ENCODE measurements at regions not wholly inside any gene's neighbourhood (a gene's known extent, or its start where the extent isn't known, plus 50 kb on each side); places are given as distances from the start of the nearest gene placed in this dataset.

DNA sequence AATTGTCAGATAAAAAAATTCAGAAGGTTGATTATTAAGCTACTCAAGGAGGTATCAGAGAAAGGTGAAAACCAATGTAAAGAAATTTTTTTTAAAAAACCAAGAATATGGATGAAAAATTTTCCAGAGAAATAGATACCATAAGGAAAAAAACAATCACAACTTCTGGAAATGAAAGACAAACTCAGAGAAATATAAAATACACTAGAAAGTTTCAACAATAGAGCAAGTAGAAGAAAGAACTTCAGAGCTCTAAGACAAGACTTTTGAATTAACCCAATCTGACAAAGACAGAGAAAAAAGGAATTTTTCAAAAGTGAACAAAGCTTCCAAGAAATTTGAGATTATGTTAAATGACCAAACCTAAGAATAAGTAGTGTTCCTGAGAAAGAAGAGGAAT is 62.9 kb upstream of the TEAD1 start:
- Histone ChIP-seq H2AFZ (ENCODE audit: low read length) (no peak overlapping the region), H3K9me3 (ENCODE audit: low read depth, low read length) (no peaks in the 10 kb centered on the region), H3K4me3 (ENCODE audit: insufficient read depth, low read length) (no peak overlapping the region), H4K20me1 (ENCODE audit: insufficient read depth, low read length) (no peaks in the 10 kb centered on the region), H3K27me3 (ENCODE audit: insufficient read depth, low read length) (no peaks in the 10 kb centered on the region), H3K36me3 (ENCODE audit: insufficient read depth, low read length) (no peaks in the 10 kb centered on the region), H3K79me2 (ENCODE audit: insufficient read depth, low read length) (no peaks in the 10 kb centered on the region), H3K4me1 (ENCODE audit: insufficient read depth, low read length) (peaks cover 2% of the 10 kb centered on the region), H3K4me2 (ENCODE audit: insufficient read depth, low read length) (no peak overlapping the region), H3K27ac (ENCODE audit: low read depth, low read length) (no peak overlapping the region)
- TF ChIP-seq, protein P1, sequence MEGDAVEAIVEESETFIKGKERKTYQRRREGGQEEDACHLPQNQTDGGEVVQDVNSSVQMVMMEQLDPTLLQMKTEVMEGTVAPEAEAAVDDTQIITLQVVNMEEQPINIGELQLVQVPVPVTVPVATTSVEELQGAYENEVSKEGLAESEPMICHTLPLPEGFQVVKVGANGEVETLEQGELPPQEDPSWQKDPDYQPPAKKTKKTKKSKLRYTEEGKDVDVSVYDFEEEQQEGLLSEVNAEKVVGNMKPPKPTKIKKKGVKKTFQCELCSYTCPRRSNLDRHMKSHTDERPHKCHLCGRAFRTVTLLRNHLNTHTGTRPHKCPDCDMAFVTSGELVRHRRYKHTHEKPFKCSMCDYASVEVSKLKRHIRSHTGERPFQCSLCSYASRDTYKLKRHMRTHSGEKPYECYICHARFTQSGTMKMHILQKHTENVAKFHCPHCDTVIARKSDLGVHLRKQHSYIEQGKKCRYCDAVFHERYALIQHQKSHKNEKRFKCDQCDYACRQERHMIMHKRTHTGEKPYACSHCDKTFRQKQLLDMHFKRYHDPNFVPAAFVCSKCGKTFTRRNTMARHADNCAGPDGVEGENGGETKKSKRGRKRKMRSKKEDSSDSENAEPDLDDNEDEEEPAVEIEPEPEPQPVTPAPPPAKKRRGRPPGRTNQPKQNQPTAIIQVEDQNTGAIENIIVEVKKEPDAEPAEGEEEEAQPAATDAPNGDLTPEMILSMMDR (IDR thresholded peaks at IDR 0.05; ENCODE audit: extremely low read depth, low read depth, low read length): no peak
- no peak for DNase-seq (ENCODE audit: insufficient read length, low spot score, missing footprints)

DNA sequence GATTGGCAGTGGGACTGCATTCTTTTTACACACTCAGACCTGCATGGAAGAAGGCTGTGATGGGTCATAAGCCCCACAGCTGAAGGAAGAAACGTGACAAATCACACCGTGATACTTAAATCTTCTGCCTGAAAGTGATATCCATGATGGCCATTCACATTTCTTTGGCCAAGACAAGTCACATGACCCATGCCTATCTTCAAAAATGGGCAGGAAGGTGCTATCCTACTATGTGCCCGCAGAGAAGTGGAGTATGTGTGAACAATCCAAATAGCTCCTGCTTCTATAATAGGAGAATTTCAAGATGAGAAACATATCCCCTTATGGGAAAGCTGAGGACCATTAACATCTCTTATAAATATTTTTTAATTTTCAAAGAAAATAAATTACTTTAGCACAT is 56.6 kb upstream of the TEAD1 start:
- no peaks in the 10 kb centered on the region for H4K20me1 ChIP-seq (ENCODE audit: insufficient read depth, low read length)
- no peaks in the 10 kb centered on the region for H3K27me3 ChIP-seq (ENCODE audit: insufficient read depth, low read length)
- H3K4me2 ChIP-seq (ENCODE audit: insufficient read depth, low read length): no peak overlapping the region
- no peak overlapping the region for H3K27ac ChIP-seq (ENCODE audit: low read depth, low read length)
- TF ChIP-seq, protein P1 (IDR thresholded peaks at IDR 0.05; ENCODE audit: extremely low read depth, low read depth, low read length): no peak
- H2AFZ ChIP-seq (ENCODE audit: low read length): no peak overlapping the region
- DNase-seq (ENCODE audit: insufficient read length, low spot score, missing footprints): no peak
- H3K4me3 ChIP-seq (ENCODE audit: insufficient read depth, low read length): no peak overlapping the region
- no peaks in the 10 kb centered on the region for H3K9me3 ChIP-seq (ENCODE audit: low read depth, low read length)
- no peaks in the 10 kb centered on the region for H3K4me1 ChIP-seq (ENCODE audit: insufficient read depth, low read length)
- no peaks in the 10 kb centered on the region for H3K36me3 ChIP-seq (ENCODE audit: insufficient read depth, low read length)
- no peaks in the 10 kb centered on the region for H3K79me2 ChIP-seq (ENCODE audit: insufficient read depth, low read length)

DNA sequence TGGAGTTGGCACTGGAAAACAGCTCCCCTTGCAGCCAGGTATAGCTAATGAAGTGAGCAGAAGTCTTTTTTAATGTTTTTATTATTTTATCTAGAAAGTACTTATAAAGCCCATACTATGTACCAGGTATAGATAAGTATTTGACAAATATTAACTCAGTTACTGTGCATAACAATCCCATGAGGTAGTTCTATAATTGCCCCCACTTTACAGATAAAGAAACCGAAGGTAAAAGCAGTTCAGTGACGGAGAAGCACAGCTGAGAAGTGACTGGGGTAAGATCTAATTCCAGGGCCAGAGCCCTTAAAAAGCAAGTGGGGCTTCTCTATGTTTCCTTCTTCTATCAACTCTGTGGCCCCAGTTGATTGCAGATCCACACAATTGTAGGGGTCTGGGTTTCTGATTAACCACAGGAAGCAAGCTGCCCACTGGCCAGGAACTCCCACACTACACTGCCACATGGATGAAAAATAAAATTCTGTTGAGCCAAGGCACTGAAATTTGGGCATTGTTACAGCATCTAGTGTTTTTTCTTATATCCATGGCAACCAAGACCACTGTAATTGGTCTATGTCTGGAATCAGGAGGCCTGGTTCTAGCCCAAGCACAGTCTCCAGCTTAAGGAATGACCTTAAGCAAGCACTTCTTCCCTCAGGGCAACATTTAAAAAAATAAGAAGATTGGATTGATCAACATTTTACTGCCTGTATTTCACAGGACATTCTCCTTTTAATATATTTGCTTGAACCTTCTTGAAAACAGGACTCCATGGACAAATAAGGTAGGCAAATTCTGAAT is 55.3 kb upstream of the TEAD1 start:
- no peak for DNase-seq (ENCODE audit: insufficient read length, low spot score, missing footprints)
- no peak overlapping the region for H2AFZ ChIP-seq (ENCODE audit: low read length)
- no peaks in the 10 kb centered on the region for H3K36me3 ChIP-seq (ENCODE audit: insufficient read depth, low read length)

DNA sequence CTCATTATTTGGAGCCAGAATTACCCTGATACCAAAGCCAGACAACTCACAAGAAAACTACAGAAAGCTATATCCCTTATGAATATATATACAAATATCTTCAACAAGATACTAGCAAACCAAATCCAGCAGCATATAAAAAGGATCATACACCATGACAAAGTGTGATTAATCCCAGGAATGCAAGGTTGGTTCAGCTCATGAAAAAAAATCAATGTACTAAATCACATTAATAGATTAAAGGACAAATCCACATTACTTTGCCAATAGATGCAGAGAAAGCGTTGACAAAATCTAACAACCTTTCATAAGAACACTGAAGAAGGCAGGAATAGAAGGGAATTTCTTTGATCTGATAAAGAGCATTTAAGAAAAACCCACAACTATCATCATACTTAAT is 50.4 kb upstream of the TEAD1 start:
- DNase-seq (ENCODE audit: insufficient read length, low spot score, missing footprints): no peak
- Histone ChIP-seq H3K4me1 (ENCODE audit: insufficient read depth, low read length) (peaks cover 14% of the 10 kb centered on the region), H3K36me3 (ENCODE audit: insufficient read depth, low read length) (no peaks in the 10 kb centered on the region), H3K9me3 (ENCODE audit: low read depth, low read length) (peaks cover 2% of the 10 kb centered on the region), H2AFZ (ENCODE audit: low read length) (no peak overlapping the region), H4K20me1 (ENCODE audit: insufficient read depth, low read length) (no peaks in the 10 kb centered on the region), H3K4me3 (ENCODE audit: insufficient read depth, low read length) (no peak overlapping the region), H3K27me3 (ENCODE audit: insufficient read depth, low read length) (no peaks in the 10 kb centered on the region), H3K27ac (ENCODE audit: low read depth, low read length) (no peak overlapping the region), H3K4me2 (ENCODE audit: insufficient read depth, low read length) (no peak overlapping the region), H3K79me2 (ENCODE audit: insufficient read depth, low read length) (no peaks in the 10 kb centered on the region)
- TF ChIP-seq, protein P1 (IDR thresholded peaks at IDR 0.05; ENCODE audit: extremely low read depth, low read depth, low read length): no peak

More for the DNA sequence above, 55.3 kb upstream of the TEAD1 start:
- no peaks in the 10 kb centered on the region for H3K4me1 ChIP-seq (ENCODE audit: insufficient read depth, low read length)
- no peaks in the 10 kb centered on the region for H3K79me2 ChIP-seq (ENCODE audit: insufficient read depth, low read length)
- H3K9me3 ChIP-seq (ENCODE audit: low read depth, low read length): peaks cover 2% of the 10 kb centered on the region
- TF ChIP-seq, protein P1 (IDR thresholded peaks at IDR 0.05; ENCODE audit: extremely low read depth, low read depth, low read length): no peak
- no peak overlapping the region for H3K4me3 ChIP-seq (ENCODE audit: insufficient read depth, low read length)
- H3K27me3 ChIP-seq (ENCODE audit: insufficient read depth, low read length): no peaks in the 10 kb centered on the region
- H3K4me2 ChIP-seq (ENCODE audit: insufficient read depth, low read length): no peak overlapping the region
- no peaks in the 10 kb centered on the region for H4K20me1 ChIP-seq (ENCODE audit: insufficient read depth, low read length)
- no peak overlapping the region for H3K27ac ChIP-seq (ENCODE audit: low read depth, low read length)

Measured in osteoblast (primary cell).